ENCODE measurements at regions not wholly inside any gene's neighbourhood (a gene's known extent, or its start where the extent isn't known, plus 50 kb on each side); places are given as distances from the start of the nearest gene placed in this dataset.
"Not testable (repeated sequence)": the region's sequence is repeated elsewhere in the genome, so short reads cannot be mapped to it uniquely, and the experiment has no call there.

DNA sequence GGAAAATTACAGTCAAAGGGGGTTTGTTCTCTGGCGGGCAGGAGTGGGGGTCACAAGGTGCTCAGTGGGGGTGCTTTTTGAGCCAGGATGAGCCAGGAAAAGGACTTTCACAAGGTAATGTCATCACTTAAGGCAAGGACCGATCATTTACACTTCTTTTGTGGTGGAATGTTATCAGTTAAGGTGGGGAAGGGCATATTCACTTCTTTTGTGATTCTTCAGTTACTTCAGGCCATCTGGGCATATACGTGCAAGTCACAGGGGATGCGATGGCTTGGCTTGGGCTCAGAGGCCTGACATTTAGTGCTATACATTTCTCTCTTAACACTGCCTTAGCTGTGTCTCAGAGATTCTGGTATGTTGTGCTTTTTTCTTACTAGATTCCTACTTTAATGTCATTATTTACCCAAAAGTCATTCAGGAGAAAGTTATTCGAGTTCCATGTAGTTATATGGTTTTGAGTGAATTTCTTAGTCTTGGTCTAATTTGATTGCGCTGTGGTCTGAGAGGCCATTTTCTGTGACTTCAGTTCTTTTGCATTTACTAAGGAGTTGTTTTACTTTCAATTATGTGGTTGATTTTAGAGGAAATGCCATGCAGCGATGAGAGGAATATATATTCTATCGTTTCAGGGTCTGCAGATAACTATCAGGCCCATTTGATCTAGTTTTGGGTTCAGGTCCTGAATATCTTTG, 416.2 kb upstream of the EPHA7 start:
- TF ChIP-seq, protein P1, sequence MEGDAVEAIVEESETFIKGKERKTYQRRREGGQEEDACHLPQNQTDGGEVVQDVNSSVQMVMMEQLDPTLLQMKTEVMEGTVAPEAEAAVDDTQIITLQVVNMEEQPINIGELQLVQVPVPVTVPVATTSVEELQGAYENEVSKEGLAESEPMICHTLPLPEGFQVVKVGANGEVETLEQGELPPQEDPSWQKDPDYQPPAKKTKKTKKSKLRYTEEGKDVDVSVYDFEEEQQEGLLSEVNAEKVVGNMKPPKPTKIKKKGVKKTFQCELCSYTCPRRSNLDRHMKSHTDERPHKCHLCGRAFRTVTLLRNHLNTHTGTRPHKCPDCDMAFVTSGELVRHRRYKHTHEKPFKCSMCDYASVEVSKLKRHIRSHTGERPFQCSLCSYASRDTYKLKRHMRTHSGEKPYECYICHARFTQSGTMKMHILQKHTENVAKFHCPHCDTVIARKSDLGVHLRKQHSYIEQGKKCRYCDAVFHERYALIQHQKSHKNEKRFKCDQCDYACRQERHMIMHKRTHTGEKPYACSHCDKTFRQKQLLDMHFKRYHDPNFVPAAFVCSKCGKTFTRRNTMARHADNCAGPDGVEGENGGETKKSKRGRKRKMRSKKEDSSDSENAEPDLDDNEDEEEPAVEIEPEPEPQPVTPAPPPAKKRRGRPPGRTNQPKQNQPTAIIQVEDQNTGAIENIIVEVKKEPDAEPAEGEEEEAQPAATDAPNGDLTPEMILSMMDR (IDR thresholded peaks at IDR 0.05), result not testable (repeated sequence)
- TF ChIP-seq, protein P2, sequence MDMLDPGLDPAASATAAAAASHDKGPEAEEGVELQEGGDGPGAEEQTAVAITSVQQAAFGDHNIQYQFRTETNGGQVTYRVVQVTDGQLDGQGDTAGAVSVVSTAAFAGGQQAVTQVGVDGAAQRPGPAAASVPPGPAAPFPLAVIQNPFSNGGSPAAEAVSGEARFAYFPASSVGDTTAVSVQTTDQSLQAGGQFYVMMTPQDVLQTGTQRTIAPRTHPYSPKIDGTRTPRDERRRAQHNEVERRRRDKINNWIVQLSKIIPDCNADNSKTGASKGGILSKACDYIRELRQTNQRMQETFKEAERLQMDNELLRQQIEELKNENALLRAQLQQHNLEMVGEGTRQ (IDR thresholded peaks at IDR 0.05; ENCODE audit: borderline replicate concordance, low read depth, low read length), result not testable (repeated sequence)
- not testable (repeated sequence) for TF ChIP-seq TAF1 (IDR thresholded peaks at IDR 0.05; ENCODE audit: borderline replicate concordance, low read depth, low read length); RFX5 (IDR thresholded peaks at IDR 0.05; ENCODE audit: low read length)

All from SK-N-SH (cell line).